NCI-H2171 treated with DMSO at 0.1 percent for 48 hours (cell line): ENCODE measurements at regions not wholly inside any gene's neighbourhood (a gene's known extent, or its start where the extent isn't known, plus 50 kb on each side); places are given as distances from the start of the nearest gene placed in this dataset.

Experiments
- DNase-seq: peaks from one replicate; lab custom pipeline; 2025; lab: John Stamatoyannopoulos, UW

DNA sequence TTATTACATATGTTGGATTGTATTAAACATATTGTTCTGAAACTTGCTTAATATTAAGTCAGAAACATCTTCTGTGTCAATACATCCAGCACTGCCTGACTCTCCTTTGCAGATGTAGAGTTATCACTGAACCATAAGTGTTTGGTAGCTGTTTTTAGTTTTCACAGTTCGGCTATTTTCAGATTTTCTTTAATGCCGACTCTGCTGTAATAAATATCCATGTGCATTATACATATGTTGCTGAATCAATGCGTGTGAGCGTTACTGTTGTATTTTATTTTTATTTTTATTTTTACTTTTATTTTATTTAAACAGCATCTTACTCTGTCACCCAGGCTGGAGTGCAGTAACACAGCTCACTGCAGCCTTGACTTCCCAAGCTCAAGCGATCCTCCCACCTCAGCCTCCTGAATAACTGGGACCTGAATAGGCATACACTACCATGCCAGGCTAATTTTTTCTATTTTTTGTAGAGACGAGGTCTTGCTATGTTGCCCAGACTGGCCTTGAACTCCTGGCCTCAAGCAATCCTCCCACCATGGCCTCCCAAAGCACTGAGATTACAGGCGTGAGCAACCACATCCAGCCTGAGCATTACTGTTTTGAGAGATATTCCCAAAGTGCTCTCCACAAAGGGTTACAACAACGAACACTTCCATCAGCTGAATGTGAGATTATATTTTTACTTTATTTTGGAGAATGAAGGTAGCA lies 50.7 kb upstream of the NOCT start:
- no peak for DNase-seq

- DNase-seq, result no peak
These were observed 52.2 kb upstream of the NOCT start for GRCh38 chr4:138963412-138963811.

- DNase-seq, result no peak
These were observed 53.9 kb upstream of the NOCT start for GRCh38 chr4:138961664-138962063.

DNA sequence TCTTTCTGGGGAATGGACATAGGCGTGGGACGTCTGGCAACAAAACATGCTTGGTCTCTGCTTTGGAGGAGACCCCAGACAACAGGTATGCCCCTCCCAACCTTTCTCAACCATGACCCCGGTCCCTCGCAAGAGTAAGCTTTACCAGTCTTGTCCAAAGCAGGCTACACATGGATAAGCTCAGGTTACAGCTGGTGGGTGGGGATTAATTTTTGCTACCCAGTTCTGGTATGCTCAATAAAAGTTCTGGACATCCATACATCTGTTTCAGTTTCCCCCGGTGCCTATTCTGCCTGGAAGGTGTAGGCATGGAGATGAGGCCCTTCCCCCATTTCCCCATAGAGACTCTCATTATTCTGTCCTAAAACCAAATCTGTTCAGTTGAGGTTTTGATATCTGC lies 54.5 kb upstream of the NOCT start:
- no peak for DNase-seq

DNA sequence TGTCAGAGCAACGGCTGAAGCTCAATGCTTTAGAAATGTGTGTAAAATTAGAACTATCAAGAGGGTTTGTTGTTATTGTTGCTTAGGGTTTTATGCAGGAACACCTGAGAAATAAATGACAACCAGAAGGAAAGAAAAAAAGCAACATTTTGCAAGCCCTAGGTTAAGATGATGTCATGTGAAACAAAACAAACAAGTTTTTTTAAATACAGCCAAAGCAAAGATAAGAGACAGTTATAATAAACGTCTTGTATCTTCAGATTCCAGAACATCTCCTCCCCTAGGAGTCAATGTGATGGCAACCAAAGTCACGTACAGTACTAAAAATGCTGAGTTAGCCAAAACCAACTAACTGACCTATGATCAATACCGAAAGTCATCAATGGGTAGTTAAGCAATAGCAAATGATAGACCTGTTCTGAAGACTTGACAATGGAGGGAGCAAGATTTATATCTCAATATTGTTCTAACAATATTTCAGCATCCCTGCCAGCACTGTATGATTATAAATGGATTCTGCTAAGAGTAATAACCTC lies 55.3 kb upstream of the NOCT start:
- no peak for DNase-seq

DNA sequence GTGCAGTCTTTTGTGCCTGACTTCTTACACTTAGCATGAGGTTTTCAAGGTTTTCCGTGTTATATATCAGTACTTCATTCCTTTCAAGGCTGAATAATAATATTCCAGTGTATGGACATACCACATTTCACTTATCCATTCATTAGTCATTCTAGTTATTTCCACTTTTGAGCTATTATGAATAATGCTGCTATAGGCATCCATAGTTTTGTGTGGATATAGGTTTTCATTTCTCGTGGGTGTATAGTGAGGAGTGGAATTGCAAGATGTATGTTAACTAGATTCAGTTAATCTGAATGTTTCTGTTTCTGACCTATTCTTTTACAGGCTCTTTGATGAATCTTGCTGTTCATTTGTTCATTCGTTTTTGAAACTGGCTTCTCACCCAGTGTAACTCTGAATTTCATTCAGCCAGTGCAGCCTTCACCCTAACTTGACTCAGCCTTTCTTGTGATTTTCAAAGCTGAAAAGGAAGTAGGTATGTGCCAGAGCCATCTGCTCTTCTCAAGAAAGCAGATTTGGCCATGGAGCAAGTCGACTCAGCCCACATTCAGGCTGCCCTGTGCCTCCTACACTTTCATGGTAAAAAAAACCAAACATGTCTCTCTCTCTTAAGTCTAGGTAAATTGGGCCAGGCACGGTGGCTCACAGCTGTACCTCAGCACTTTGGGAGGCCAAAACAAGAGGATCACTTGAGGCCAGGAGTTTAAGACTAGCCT lies 56.3 kb upstream of the NOCT start:
- no peak for DNase-seq

DNA sequence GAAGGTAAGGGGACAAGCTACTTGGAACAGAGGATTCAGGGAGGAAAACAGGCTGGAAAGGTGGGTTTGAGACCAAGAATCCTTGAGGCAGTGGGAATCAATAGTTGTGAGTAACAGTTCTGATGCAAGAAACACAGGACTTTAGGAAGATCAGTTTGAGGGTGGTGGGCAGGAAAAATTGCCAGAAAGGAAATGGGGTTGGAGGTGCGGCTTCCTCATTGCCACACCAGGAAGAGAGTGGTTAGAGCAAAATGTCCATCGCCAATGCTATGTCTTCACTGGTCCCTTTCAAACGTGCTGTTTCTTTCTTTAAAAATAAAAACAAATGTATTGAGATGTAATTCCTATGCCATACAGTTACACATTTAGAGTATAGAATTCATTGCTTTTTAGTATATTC lies 57.1 kb upstream of the NOCT start:
- DNase-seq, result no peak

- no peak for DNase-seq
These were observed 58.3 kb upstream of the NOCT start for GRCh38 chr4:138957302-138957701.

- DNase-seq, result no peak
These were observed 61.2 kb upstream of the NOCT start for GRCh38 chr4:138954428-138954827.

DNA sequence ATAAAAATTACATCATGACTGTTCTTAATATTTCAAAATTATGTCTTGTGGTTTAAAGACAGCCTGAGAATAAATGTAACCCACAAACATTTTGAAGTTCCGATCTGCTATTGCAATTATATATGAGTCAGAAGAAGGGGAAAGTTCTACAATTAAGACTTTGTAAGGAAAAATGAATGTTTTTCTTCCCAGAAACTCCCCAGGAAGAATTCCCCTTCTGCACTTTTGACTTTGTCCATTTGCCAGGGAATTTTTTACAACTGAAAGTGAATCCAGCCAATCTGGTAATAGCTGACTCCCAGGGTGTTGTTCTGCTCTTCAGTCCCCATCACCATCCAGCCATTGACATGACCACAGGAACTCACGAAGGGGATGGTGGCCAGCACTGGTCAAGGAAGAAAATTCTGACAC lies 61.6 kb upstream of the NOCT start:
- DNase-seq, result no peak

- DNase-seq, result no peak
These were observed 63.2 kb upstream of the NOCT start for GRCh38 chr4:138952411-138952810.

- no peak for DNase-seq
These were observed 63.8 kb upstream of the NOCT start for GRCh38 chr4:138951764-138952163.

DNA sequence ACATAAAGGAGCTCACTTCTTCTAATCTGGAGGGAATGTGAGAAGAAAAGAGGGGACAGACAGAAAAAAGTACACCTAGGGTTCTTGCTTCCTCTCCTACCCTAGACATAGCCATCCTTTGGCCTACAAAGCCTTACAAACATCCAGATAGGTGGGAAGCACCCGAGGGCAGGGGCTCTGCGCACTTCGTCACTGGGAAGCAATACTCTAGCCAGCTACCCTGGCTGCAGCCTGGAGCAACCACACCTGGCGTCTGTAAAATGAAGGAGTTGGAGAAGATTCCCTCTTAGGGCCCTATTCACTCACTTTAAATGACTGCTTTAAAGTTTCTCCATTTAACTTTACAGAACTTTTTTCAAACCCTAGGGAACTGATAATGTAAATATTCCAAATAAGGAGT lies 65.7 kb upstream of the NOCT start:
- no peak for DNase-seq

DNA sequence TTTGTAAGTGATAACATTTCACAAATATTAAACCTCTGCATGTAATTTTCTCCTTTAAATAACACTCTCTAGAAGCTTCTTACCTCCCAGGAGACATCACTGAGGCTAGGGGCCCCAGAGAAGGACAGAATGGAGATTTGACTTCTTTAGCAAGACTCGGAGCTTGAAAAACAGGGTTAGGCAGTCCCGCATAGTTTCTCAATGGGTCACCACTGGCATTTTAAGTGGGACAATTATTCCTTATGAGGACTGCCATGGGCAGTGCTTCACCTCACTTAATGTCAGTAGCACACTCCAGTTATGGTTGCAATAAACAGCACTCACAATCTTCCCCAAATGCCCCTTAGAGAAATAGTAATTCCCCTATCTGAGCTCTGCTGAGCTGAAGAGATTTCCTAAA lies 66.7 kb upstream of the NOCT start:
- DNase-seq, result no peak

- no peak for DNase-seq
These were observed 69.3 kb upstream of the NOCT start for GRCh38 chr4:138946306-138946705.

DNA sequence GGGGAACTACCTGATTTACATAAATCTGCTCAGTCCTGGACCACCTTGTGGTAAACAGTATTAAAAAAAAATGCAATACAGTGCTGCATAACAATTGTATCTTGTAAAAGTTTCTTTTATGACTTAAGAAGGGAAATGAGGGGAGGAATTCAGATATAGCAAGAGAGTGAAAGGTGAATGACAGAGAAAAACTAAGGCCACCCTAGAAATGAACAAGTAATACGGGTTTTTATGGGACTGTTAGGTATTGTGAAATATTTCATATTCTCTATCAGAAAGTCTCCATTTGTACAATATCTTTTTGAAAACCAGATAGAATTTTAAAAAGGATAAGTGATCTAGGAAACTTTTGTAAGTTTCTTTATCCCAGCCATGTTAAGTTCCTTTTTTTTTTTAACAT lies 69.7 kb upstream of the NOCT start:
- DNase-seq, result no peak

- DNase-seq, result no peak
These were observed 70.2 kb upstream of the NOCT start for GRCh38 chr4:138945401-138945800.

GRCh38 chr4:138943893-138944292 lies 71.7 kb upstream of the NOCT start:
- no peak for DNase-seq

DNA sequence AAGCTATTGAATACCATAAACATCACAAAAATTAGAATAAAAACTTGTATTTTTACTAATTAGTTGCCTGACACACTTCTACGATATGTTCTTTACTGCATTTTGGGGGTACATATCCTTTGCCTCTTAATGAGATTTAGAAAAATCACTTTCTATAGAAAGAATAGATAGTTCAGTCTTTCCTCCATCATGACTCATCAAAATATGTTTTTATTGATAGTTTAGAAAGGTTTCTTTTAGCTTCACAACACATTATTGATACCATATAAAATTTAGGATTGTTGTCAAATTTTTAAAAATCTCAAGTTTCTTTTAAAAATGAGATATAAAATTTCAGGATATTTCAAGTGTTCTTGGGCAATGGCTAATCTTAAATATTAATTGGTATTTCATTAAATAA lies 74.5 kb upstream of the NOCT start:
- DNase-seq, result no peak

DNA sequence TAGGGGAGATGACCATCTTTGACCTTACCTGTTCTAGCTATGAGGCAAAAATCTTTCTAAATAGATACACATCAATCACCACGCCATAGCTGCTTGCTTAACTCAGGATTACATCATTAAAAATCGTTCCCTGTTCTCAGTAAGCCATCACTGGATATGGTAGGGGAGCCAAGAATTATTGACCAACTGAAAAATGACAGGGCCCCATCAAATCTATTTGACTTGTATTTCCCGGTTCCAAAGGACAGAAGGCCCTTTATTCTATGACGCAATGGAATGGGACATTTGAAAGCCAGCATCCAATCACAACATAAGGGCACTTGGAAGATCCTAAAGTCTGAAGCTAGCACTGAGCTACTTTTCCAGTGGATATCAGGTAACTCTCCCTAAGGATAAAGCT lies 75.6 kb upstream of the NOCT start:
- no peak for DNase-seq

DNA sequence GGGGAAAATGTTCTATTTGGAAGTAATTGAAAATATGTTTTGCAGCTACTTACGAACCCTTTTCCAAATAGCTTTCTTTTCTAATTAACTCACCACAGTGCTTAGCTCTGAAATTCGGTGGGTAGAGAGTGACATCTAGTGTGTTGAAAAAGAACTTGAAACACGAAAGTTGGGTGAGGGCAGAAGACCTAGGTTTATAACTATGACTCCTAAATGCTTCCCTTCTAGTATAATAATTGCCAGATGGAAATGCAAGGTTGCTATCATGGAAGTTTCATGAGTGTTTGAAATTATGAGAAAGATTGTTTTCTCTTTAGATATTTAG lies 77.3 kb upstream of the NOCT start:
- peak; percentile 47 for DNase-seq

DNA sequence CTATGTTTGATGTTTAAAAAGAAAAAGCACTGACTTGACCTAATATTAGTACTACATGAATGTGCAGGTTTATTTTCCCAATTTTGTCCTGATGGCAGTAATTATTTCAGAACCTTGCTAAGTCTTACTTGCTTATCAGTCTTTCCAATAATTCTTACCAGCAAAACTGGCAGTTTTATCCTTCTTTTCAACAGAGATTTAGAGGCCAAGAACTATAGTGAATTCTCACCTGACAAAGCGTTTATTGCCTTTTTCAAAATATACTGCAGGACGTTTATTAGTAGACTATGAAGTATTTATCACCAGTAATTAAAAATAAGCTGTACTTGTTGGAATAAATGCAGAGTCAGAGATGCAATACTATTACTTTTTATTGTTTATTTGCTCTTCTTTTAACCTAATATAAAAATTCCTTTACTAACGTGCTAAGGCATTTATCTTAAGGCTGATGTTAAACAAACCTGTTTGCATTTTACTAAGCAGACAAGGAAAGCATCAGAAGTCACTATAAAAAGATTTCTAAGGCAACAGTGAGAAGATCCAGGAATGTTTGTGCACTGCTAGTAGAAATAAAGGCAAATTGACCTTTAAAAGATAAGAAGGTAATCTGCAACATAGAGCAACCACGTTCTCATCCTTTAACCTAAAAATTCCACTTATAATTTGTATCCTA lies 80.3 kb upstream of the NOCT start:
- DNase-seq, result no peak

DNA sequence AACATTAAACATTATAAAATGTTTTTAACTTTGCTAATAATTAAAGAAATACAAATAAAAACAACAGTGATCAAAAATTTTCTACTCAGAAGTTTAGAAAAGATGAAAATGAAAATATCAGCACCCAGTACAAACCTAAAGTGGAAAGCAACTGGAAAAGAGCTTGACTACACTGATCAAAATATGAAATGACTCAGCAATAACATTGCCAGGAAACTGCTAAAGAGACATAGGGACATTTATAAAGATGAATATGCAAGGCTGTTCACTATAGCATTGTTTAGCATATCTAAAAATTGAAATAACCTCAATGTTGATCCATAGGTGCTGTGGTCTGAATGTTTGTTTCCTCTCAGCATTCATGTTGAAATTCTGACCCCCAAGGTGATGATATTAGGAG lies 88.5 kb upstream of the NOCT start:
- no peak for DNase-seq
